ENCODE measurements at regions not wholly inside any gene's neighbourhood (a gene's known extent, or its start where the extent isn't known, plus 50 kb on each side); places are given as distances from the start of the nearest gene placed in this dataset.

DNA sequence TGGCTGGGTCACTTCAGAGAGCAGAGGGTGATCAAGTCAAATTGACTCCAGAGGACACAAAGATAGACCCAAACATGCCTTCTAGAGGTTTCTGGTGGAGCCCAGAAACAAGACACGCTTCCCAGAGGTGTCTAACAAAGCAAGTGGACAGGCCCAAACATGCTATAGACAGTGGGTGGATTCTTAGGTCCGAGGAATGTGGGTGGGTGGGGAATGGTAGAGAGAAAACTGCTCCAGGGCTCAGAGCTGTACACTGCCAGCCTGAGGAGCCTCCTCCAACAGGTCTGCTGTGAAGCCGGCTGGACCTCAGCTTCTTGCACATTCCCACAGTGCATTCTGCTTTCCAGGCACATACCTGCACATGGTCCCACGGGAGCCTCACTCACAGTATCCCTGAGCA is 116.8 kb upstream of the NECTIN1 start:
- no peak overlapping the region for H2AK9ac ChIP-seq (replicated peaks; ENCODE audit: low read depth, low read length, poor library complexity)
- in situ Hi-C loops (cut with MboI; ENCODE audit: low sequenced_read_pairs) (no loop called here), dilution Hi-C loops (cut with HindIII; ENCODE audit: low sequenced_read_pairs, unreplicated experiment) (no loop called here), intact Hi-C loops (cut with micrococcal nuclease) (no loop called here)
- no CpG with 5 or more reads among the region's 4 CpGs for WGBS, 2 experiments (ENCODE audit: extremely low coverage in 2 of 2, insufficient read length in 1 of 2)
- no peaks in the 10 kb centered on the region; the same call in 1 of the 2 replicates for H4K20me1 ChIP-seq (ENCODE audit: insufficient read depth, low read length)
- H3K9me3 ChIP-seq (ENCODE audit: control insufficient read depth, insufficient read depth, low read length), result no peaks in the 10 kb centered on the region; the same call in 1 of the 2 replicates
- H3K56ac ChIP-seq (ENCODE audit: extremely low read depth, insufficient read depth, low read length), result no peak overlapping the region
- no peak overlapping the region for H4K91ac ChIP-seq (ENCODE audit: insufficient read depth, low read depth, low read length)
- H2BK15ac ChIP-seq (ENCODE audit: low read depth, low read length), result no peak overlapping the region
- no peak overlapping the region for H4K8ac ChIP-seq (ENCODE audit: low read depth in 2 of 2, low read length in 2 of 2)
- BruUV-seq (replicated peaks), result no TSS peak
- no peaks in the 10 kb centered on the region for H3K9me1 ChIP-seq (ENCODE audit: insufficient read depth, low read length)
- H3K4me3 ChIP-seq (ENCODE audit: insufficient read depth, low read depth, low read length), result no peak overlapping the region
- no peak overlapping the region for H3K9ac ChIP-seq (ENCODE audit: low read depth, low read length)
- H3K23ac ChIP-seq (ENCODE audit: low read depth, low read length), result no peak overlapping the region
- H3K18ac ChIP-seq (ENCODE audit: low read depth, low read length), result no peak overlapping the region
- H2AK5ac ChIP-seq (ENCODE audit: low read depth, low read length), result no peak overlapping the region
- H4K5ac ChIP-seq (ENCODE audit: low read depth, low read length), result no peak overlapping the region
- TF ChIP-seq, protein P1, sequence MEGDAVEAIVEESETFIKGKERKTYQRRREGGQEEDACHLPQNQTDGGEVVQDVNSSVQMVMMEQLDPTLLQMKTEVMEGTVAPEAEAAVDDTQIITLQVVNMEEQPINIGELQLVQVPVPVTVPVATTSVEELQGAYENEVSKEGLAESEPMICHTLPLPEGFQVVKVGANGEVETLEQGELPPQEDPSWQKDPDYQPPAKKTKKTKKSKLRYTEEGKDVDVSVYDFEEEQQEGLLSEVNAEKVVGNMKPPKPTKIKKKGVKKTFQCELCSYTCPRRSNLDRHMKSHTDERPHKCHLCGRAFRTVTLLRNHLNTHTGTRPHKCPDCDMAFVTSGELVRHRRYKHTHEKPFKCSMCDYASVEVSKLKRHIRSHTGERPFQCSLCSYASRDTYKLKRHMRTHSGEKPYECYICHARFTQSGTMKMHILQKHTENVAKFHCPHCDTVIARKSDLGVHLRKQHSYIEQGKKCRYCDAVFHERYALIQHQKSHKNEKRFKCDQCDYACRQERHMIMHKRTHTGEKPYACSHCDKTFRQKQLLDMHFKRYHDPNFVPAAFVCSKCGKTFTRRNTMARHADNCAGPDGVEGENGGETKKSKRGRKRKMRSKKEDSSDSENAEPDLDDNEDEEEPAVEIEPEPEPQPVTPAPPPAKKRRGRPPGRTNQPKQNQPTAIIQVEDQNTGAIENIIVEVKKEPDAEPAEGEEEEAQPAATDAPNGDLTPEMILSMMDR (conservative IDR thresholded peaks at IDR 0.05; ENCODE audit: low read depth, low read length), result no peak
- TF ChIP-seq, protein P2, sequence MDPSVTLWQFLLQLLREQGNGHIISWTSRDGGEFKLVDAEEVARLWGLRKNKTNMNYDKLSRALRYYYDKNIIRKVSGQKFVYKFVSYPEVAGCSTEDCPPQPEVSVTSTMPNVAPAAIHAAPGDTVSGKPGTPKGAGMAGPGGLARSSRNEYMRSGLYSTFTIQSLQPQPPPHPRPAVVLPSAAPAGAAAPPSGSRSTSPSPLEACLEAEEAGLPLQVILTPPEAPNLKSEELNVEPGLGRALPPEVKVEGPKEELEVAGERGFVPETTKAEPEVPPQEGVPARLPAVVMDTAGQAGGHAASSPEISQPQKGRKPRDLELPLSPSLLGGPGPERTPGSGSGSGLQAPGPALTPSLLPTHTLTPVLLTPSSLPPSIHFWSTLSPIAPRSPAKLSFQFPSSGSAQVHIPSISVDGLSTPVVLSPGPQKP (IDR thresholded peaks at IDR 0.05; ENCODE audit: borderline replicate concordance, low read depth, low read length), result no peak
- TF ChIP-seq, protein P3, sequence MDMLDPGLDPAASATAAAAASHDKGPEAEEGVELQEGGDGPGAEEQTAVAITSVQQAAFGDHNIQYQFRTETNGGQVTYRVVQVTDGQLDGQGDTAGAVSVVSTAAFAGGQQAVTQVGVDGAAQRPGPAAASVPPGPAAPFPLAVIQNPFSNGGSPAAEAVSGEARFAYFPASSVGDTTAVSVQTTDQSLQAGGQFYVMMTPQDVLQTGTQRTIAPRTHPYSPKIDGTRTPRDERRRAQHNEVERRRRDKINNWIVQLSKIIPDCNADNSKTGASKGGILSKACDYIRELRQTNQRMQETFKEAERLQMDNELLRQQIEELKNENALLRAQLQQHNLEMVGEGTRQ (IDR thresholded peaks at IDR 0.05; ENCODE audit: low read depth, low read length), result no peak
- TF ChIP-seq MAFK (IDR thresholded peaks at IDR 0.05; ENCODE audit: low read depth, low read length) (no peak), CHD1 (IDR thresholded peaks at IDR 0.05; ENCODE audit: low read depth, low read length) (no peak), SMC3 (IDR thresholded peaks at IDR 0.05; ENCODE audit: low read depth, low read length) (no peak), RAD21 (IDR thresholded peaks at IDR 0.05; ENCODE audit: low read length) (no peak)
- DNase-seq (no peak), ATAC-seq (ENCODE audit: low read depth) (no peak)
- H3K27ac ChIP-seq (ENCODE audit: insufficient read depth, low read length), result no peak overlapping the region
- no peaks in the 10 kb centered on the region for H3K36me3 ChIP-seq (ENCODE audit: control insufficient read depth, insufficient read depth, low read length)
- H2AFZ ChIP-seq (replicated peaks; ENCODE audit: low read length, poor library complexity), result no peak overlapping the region
- no peak overlapping the region for H3K14ac ChIP-seq (replicated peaks; ENCODE audit: low read depth, low read length)
- ChIA-PET POLR2A (ENCODE audit: unreplicated experiment) (no interaction called here), CTCF (no interaction called here)
- no peak overlapping the region for H2BK20ac ChIP-seq (ENCODE audit: low read depth, low read length)
- H2BK5ac ChIP-seq (ENCODE audit: low read depth, low read length, poor library complexity, severe bottlenecking), result no peak overlapping the region
- H3K27me3 ChIP-seq (ENCODE audit: control insufficient read depth, insufficient read depth, low read length), result peaks cover 14% of the 10 kb centered on the region
- H2BK120ac ChIP-seq (ENCODE audit: low read depth, low read length), result no peak overlapping the region
- no peaks in the 10 kb centered on the region for H3K79me1 ChIP-seq (ENCODE audit: low read depth in 1 of 2, low read length in 2 of 2)
- H3K4me2 ChIP-seq (ENCODE audit: low read depth, low read length), result no peak overlapping the region
- H3K4ac ChIP-seq (ENCODE audit: low read depth, low read length), result no peak overlapping the region
- no peaks in the 10 kb centered on the region for H3K4me1 ChIP-seq (ENCODE audit: control insufficient read depth, insufficient read depth, low read length)

Data from IMR-90 (cell line).